GM13977 (cell line): ENCODE measurements at regions not wholly inside any gene's neighbourhood (a gene's known extent, or its start where the extent isn't known, plus 50 kb on each side); places are given as distances from the start of the nearest gene placed in this dataset.

ENCODE experiments used
- DNase-seq: peaks from one replicate; pipeline ENCODE4 v3.0.0; 2012; ENCODE audit warnings: low spot score
- in situ Hi-C: fragments of 300-500 bp; cut with MboI; formaldehyde crosslinking; loops from one replicate; pipeline ENCODE4 v1.12.0; 2022; ENCODE audit warnings: low sequenced_read_pairs, low pct_unique_long_range_greater_than_20kb, mixed read lengths, inconsistent platforms; ENCODE audit not compliant: unreplicated experiment
- TF ChIP-seq, protein P1 (sequence below): IDR thresholded peaks from 2 replicates; pipeline ENCODE4 v1.5.1; 2012; ENCODE audit warnings: mild to moderate bottlenecking, control low read depth; ENCODE audit not compliant: insufficient read depth; ENCODE audit errors: extremely low read depth, missing control alignments

DNA sequence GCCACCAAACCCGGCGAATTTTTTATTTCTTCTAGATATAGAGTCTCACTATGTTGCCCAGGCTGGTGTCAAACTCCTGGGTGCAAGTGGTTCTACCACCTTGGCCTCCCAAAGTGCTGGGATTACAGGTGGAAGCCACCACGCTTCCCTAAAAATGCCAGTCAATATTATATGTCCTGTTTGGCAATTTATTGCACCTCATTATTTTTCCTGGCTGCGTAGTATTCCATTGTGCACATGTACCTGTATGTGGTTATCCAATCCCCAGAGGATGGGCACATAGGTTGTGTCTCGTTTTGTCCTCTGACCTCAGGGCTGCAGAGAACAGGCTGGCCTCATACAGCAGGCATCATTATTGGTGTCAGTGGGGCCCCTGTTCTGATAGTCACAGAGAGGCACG, 181.7 kb downstream of the C9orf50 start:
- DNase-seq, result no peak
- TF ChIP-seq, protein P1, sequence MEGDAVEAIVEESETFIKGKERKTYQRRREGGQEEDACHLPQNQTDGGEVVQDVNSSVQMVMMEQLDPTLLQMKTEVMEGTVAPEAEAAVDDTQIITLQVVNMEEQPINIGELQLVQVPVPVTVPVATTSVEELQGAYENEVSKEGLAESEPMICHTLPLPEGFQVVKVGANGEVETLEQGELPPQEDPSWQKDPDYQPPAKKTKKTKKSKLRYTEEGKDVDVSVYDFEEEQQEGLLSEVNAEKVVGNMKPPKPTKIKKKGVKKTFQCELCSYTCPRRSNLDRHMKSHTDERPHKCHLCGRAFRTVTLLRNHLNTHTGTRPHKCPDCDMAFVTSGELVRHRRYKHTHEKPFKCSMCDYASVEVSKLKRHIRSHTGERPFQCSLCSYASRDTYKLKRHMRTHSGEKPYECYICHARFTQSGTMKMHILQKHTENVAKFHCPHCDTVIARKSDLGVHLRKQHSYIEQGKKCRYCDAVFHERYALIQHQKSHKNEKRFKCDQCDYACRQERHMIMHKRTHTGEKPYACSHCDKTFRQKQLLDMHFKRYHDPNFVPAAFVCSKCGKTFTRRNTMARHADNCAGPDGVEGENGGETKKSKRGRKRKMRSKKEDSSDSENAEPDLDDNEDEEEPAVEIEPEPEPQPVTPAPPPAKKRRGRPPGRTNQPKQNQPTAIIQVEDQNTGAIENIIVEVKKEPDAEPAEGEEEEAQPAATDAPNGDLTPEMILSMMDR, result no peak
- in situ Hi-C loops, result no loop called here

DNA sequence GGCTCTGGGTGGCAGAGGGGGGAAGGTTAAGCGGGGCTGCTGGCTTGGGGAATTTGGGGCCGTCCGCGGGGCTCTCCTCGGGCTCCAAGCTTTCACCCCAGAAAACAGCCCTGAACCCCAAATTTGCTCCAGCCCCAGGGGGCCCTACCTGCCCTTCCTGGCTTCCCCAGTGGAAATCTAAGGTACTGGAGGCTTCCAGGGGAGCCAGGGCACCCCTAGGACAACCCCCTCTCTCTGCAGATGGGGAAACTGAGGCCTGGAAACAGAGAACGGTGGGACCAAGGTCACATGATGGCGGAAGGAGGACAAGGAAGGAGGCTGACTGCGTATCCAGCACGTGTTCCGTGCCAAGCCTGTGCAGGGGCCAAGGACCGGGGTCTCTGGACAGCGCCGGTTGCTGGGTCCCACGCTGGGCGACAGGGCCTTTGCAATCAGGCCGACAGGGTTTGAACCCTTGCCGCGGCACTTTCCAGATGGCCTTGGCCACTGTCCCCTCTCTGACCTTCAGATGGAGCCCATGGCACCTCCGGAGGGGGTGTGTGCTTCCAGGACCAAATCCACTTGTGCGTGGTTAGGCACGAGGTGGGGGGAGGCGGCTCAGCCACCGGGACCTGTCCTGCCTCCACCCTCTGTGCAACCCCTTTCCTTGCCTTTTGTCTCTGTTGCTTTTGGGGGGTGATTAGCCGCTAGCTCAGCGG, 183.1 kb downstream of the C9orf50 start:
- no peak for DNase-seq
- in situ Hi-C loops, result no loop called here
- TF ChIP-seq, protein P1, result no peak

DNA sequence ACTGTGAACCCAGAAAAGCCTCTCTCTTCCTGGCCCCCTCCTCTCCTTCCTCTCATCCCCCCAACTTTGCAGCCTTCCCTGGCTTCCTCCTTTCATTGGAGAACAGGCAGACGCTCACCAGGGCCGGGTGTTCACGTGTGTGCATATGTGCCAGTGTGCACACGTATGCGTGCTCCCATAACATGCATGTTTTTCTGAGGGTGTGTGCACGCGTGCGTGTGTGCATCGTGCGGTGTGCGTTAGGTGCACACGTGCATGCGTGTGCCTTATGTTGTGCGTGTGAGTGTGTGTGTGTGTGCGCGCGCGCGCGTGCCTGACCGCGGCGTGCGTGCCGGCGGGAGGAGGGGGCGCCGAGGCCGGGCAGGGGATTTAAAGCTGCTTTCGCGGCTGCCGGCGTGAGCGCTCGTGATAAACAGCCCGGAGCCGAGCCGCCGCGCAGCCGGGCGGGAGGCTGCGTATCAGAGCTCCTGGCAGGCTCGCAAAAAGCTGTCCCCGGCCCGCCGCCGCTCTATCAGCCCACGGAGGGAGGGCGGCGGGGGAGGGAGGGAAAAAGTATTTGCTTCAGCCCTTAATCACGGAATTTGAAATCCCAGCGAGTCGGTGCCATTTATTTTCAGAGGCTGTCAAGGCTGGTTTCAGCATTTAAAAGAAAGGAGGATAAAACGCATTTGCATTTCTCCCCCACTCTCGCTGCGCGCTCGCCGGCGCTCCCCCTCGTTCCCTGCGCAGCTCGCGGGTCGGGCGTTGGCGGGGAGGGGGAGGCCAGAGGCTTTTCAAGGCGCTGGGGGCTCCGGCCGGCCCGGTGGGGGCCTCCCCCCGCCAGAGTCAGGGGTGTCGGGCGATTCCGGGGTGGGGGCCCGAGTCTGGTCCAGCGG, 183.9 kb downstream of the C9orf50 start:
- TF ChIP-seq, protein P1, result no peak
- no peak for DNase-seq
- in situ Hi-C loops, result no loop called here

DNA sequence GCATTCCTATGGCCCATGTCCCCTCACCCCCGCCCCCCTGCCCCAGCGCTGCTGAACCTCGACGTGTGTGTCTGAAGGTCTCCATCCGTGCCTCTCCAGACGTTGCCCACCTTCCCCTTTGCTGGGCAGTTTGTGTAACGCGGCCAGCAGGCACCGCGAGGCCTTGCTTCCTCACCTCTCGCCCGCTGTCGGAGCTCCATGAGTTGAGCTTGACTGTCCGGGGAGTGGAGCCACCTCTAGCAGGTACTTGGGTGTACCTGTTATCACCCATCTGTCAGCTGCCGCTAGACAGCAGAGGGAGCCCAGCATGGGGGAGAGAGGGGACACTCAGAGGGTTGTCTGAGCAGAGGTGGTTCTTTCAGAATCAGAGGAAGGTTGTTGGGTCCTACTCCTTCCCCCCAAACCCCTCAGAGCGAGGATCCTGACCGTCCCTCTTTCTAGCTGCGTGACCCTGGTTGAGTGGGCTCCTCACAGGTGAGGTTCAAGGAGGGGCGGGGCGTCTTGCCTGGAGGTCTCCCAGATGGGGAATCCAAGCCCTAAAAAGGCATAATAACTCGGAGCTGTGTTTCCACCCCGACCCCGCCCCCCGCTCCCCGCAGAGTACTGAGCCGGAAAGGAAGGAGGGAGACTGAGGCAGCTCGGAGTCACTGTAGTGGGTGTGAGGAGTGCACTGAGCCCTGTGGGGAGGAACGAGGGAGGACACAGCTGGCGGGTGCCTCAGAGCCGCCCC, 184.7 kb downstream of the C9orf50 start:
- in situ Hi-C loops, result no loop called here
- DNase-seq, result no peak
- TF ChIP-seq, protein P1, result no peak

DNA sequence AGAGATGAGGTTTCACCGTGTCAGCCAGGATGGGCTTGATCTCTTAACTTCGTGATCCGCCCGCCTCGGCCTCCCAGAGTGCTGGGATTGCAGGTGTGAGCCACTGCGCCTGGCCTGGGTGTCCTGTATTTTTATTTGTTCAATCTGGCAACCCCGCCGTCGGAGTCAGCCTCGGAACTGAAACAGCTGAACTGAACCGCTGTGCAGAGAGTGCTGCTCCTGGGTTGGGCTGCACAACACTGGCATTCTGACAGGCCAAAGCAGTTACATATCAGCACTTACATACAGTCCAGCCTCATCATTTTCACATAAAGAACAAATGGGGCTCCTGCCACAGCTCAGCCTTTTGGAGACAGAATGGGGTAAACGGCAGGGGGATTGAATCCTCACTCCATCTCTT, 185.6 kb downstream of the C9orf50 start:
- TF ChIP-seq, protein P1, result no peak
- in situ Hi-C loops, result no loop called here
- no peak for DNase-seq

DNA sequence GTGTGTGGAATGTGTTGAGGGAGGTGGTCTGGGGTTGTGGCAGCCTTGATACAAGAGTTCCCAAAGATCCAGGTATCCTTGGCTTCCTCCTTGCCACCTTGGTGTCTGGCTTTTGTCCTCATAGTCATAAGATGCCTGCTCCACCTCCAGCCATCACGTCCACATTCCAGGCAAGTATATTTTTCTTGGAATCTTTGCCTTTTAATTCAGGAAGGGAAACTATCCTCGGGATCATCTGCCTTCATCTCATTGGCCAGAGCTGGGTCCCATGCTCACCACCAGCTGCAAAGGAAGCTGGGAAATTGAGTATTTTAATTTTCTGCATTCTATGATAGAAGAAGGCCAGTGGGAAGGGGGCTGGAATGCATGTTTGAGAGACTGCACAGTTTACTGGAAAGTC, 186.7 kb downstream of the C9orf50 start:
- no peak for DNase-seq

More for the DNA sequence above, 186.7 kb downstream of the C9orf50 start:
- in situ Hi-C loops, result no loop called here
- TF ChIP-seq, protein P1, result no peak
